Hematopoietic multipotent progenitor cell treated with erythropoietin and hydrocortisone succinate and interleukin-3 and kit ligand, for 15 days (in vitro differentiated cells): ENCODE measurements at regions not wholly inside any gene's neighbourhood (a gene's known extent, or its start where the extent isn't known, plus 50 kb on each side); places are given as distances from the start of the nearest gene placed in this dataset.
A peak's percentile ranks its signal among the peaks of the same experiment; 100 is the strongest.

Experiments used
- DNase-seq: peaks from one replicate; pipeline ENCODE4 v3.0.0-alpha.2; 2015; ENCODE audit warnings: low spot score

DNA sequence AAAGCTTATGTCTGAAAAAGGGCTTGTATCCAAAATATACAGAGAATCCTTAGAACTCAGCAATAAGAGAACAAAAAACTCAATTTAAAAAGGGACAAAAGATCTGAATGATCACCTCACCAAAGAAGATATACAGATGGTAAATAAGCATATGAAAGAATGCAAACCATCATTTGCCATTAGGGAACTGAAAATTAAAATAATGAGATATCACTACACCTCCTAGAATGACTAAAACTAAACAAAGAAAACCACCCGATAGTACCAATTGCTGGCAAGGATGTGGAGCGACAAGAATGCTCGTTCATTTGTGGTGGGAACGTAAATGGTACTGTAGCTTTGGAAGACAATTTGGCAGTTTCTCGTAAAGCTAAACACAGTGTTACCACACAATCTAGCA, 66.9 kb upstream of the MPHOSPH6 start:
- DNase-seq: no peak

DNA sequence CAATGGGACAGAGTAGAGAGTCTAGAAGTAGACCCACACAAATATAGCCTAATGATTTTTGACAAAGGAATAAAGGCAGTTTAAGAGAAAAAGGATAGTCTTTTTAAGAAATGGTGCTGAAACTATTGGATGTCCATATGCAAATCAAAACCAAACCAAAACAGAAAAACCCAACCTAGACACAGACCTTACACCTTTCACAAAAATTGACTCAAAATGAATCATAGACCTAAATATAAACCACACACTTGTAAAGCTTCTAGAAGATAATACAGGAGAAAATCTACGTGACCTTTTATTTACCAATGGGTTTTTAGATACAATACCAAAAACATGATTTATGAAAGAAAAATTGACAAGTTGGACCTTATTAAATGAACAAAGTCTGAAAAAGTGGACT, 66.4 kb upstream of the MPHOSPH6 start:
- no peak for DNase-seq

DNA sequence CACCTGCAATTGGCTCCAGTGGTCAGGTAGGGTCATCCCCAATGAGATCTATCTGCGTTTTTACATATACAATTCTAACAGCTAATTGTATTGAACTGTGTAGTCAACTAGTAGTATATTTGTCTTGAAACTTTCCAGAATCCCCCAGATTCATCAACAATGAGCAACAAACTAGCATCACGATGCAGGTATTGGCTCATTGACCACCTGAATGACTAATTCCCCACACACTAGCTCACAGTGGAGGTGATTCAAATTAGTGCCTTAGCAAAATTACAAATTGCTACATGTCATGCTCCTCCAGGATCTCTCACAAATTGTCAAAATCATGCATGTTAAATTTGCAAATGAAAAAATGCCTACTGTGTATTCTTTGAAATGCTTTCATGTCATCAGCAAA, 62.8 kb upstream of the MPHOSPH6 start:
- DNase-seq: no peak

DNA sequence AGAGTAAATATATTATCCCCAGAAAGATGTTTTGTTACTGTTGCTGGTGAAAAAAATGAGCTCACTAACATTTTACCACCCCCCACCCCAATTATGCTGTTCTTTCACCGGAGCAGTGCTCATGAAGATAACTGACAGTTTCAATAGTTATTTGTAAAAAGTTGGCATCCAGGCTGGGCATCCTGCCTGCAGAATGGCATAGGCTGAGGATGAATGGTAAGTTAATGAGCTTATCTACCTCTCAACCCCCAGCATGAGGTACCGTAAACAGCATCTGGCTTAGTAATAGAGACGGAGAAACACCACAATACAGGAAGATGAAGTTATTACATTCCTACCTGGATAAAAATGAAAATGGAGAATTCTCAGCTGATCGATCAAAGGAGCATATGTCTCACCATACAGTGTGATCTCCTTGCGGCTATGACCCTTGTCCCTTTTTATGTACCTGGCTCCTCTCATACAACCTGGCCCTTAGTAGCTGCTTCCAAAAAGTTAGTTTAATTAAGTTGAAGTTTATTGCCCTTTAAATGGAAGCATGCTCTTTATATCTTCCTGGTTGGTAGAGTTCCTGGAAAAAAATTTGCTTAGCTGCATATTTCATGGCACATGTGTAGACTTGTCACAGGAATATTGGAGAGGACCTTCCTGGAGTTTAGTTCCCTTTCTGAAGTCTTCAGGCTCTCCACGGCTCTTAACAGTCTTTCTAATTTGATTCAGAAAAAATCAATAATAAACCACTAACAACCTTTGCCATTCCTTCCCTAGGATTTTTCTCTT, 61.2 kb upstream of the MPHOSPH6 start:
- no peak for DNase-seq

DNA sequence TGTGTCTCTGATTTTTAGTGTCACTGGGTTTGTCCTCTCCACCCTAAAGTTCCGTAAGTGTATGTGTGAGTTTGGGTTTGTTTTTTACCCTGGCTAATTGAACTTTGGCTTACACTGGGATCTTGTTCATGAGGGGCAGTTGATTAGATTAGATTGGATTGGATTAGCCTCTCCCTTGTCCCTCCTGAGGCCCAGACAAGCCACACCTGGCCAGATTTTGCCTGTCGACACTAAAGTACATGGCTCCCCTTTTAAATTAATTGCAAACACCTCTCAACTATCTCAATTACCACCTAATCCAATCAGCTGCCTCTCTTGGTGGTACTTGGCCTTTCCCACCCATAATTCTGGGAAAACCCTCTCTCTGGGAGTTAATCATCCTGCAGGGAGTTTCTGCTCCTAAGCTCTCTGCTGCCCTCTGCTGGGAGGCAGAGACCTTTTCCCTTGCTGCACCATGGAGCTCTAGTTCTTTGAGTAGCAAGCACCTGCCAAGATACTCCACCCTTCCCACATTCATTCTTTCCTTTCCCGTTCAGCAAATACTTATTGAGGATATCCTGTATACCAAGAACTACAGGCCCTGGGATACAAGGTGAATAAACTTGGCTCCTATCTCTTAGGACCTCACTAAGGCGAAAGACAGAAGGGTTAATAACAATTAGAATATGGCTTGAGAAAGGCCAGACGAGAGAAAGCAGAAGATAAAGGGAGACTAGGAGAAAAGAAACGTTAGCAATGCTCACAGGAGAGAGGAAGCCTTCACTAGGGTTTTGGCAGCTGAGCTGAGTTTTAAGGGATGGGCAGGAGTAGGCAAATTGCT, 60.0 kb upstream of the MPHOSPH6 start:
- peak; percentile 63 for DNase-seq

DNA sequence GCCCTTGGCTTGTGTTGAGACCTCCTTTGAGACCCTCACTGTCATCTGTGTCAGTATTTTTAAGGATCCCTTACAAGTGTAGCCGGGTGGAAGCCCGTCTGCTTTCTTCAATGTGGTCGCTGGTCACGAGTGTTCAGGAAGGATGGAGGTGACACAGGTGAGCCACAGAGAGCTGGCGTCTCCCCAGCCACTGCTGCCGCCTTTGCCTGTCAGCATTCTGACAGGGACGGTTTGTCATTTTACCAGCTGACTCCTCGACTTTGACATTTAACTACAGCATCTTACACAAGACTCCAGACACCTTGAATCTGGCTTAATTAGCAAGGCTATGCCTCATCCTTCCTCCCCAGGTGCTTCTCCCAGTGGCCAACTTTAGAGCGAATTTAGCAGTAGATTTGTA, 56.3 kb upstream of the MPHOSPH6 start:
- DNase-seq: no peak

DNA sequence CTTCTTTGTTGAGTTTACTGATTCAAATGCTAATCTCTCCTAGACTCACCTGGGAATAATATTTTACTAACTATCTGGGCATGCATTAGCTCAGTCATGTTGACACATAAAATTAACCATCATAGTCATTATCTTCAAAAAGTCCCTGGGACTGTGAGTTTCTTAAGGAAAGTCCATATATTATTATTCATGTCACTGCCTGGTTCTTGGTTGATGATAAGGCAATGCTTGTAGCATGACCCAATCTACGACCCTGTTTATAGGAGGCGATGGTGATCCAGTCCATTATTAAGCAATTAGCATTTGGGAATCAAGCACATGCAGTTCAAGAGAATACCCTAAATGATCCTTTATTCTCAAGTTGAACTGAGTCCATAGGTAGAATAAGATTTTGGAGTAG, 54.8 kb upstream of the MPHOSPH6 start:
- no peak for DNase-seq

DNA sequence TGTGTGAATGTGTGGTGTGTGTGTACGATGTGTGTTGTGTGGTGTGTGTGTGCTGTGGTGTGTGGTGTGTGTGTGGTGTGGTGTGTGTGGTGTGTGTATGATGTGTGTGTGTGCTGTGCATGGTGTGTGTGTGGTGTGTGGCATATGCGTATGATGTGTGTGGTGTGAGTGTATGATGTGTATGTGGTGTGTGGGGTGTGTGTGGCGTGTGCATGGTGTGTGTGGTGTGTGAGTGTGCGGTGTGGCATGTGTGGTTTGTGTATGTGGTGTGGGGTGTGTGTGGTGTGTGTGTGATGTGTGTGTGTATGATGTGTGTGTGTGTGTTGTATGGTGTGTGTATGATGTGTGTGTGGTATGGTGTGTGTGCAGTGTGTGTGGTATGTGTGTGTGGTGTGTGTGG, 50.5 kb upstream of the MPHOSPH6 start:
- DNase-seq: no peak
